GM12801 (cell line): ENCODE measurements at regions not wholly inside any gene's neighbourhood (a gene's known extent, or its start where the extent isn't known, plus 50 kb on each side); places are given as distances from the start of the nearest gene placed in this dataset.

Experiments
- CTCF ChIP-seq: IDR thresholded peaks from one replicate; pipeline ENCODE4 v1.5.1; 2011; ENCODE audit warnings: control low read depth; ENCODE audit not compliant: insufficient read length; ENCODE audit errors: extremely low read depth

- TF ChIP-seq CTCF, result no peak
Observed at GRCh38 chr9:30995956-30996738, 1388.3 kb upstream of the ACO1 start.

GRCh38 chr9:30996761-30997160, 1387.7 kb upstream of the ACO1 start:
- no peak for TF ChIP-seq CTCF

GRCh38 chr9:30997291-30997690, 1387.2 kb upstream of the ACO1 start:
- TF ChIP-seq CTCF, result no peak

- TF ChIP-seq CTCF, result no peak
Observed at GRCh38 chr9:31005086-31005665, 1379.3 kb upstream of the ACO1 start.

- no peak for TF ChIP-seq CTCF
Observed at GRCh38 chr9:31013371-31013770, 1371.1 kb upstream of the ACO1 start.

GRCh38 chr9:31023847-31024246, 1360.6 kb upstream of the ACO1 start:
- TF ChIP-seq CTCF, result no peak

- TF ChIP-seq CTCF, result no peak
Observed at GRCh38 chr9:31027678-31028077, 1356.8 kb upstream of the ACO1 start.
